H1 (cell line): ENCODE measurements at regions not wholly inside any gene's neighbourhood (a gene's known extent, or its start where the extent isn't known, plus 50 kb on each side); places are given as distances from the start of the nearest gene placed in this dataset.

Source experiments
- CTCF ChIA-PET: fragments of 300-600 bp; sonication (Branson Sonifier 250); formaldehyde crosslinking; loops from one replicate; lab custom pipeline; 2021; ENCODE audit not compliant: partially characterized antibody; lab: Charles Lee
- POLR2A ChIA-PET: fragments of 300-600 bp; sonication (Branson Sonifier 250); formaldehyde crosslinking; loops from one replicate; lab custom pipeline; 2021; ENCODE audit warnings: inconsistent platforms; ENCODE audit not compliant: partially characterized antibody; lab: Charles Lee
- DNase-seq, 2 experiments: peaks; one replicate each; pipeline versions ENCODE4 v3.0.0 to v3.0.0-alpha.2; 2010 to 2022; ENCODE audit warnings: low spot score in 2 of 2, low read depth in 1 of 2, mixed read lengths in 1 of 2
- FAIRE-seq: peaks from 2 replicates; lab custom pipeline; 2011; peaks lifted over from hg19 to GRCh38; lab: Jason Lieb, UNC
- H2AFZ ChIP-seq: 2 replicates; pipeline ENCODE4 v1.8.1; 2012; ENCODE audit warnings: low read length, inconsistent platforms
- H2AK5ac ChIP-seq: 2 replicates; pipeline ENCODE4 v1.6.1; 2013; ENCODE audit warnings: low read depth, low read length
- H2BK120ac ChIP-seq: replicated peaks from 2 replicates; pipeline ENCODE3; 2013; ENCODE audit warnings: low read depth, low read length, inconsistent platforms
- H2BK12ac ChIP-seq: 2 replicates; pipeline ENCODE4 v1.6.1; 2013; ENCODE audit warnings: low read depth, low read length
- H2BK15ac ChIP-seq: 2 replicates; pipeline ENCODE4 v1.6.1; 2013; ENCODE audit warnings: low read length
- H2BK20ac ChIP-seq: 2 replicates; pipeline ENCODE4 v1.6.1; 2013; ENCODE audit warnings: low read length
- H2BK5ac ChIP-seq: 2 replicates; pipeline ENCODE4 v1.6.1; 2013; ENCODE audit warnings: low read depth, low read length
- H3K14ac ChIP-seq: 2 replicates; pipeline ENCODE4 v1.6.1; 2013; ENCODE audit warnings: inconsistent platforms; ENCODE audit not compliant: insufficient read length
- H3K18ac ChIP-seq: 2 replicates; pipeline ENCODE4 v1.6.1; 2013; ENCODE audit warnings: low read length; ENCODE audit errors: extremely low read depth
- H3K23ac ChIP-seq: 2 replicates; pipeline ENCODE4 v1.6.1; 2013; ENCODE audit warnings: inconsistent platforms; ENCODE audit not compliant: insufficient read length
- H3K23me2 ChIP-seq: 2 replicates; pipeline ENCODE4 v1.6.1; 2013; ENCODE audit warnings: low read depth, low read length
- H3K27ac ChIP-seq: 2 replicates; pipeline ENCODE4 v1.6.1; 2011; ENCODE audit warnings: low read depth, low read length, inconsistent platforms
- H3K27me3 ChIP-seq, 4 experiments: replicated peaks in 1 of 4; 1 replicate in 1 of 4; 2 replicates in 3 of 4; pipeline versions ENCODE4 v1.6.1 to v1.8.1; 2011 to 2013; ENCODE audit warnings: low read length in 3 of 4, mild to moderate bottlenecking in 3 of 4, inconsistent platforms in 2 of 4, mixed read lengths in 2 of 4, moderate library complexity in 1 of 4; ENCODE audit not compliant: control insufficient read depth in 3 of 4, insufficient read depth in 3 of 4; ENCODE audit errors: extremely low read depth in 1 of 4
- H3K36me3 ChIP-seq, 4 experiments: 2 replicates each; pipeline versions ENCODE4 v1.6.1 to v1.8.1; 2011 to 2013; ENCODE audit warnings: mild to moderate bottlenecking in 4 of 4, low read length in 3 of 4, moderate library complexity in 2 of 4, control low read depth in 1 of 4, inconsistent platforms in 1 of 4; ENCODE audit not compliant: insufficient read depth in 4 of 4, control insufficient read depth in 2 of 4
- H3K4ac ChIP-seq: replicated peaks from 2 replicates; pipeline ENCODE3; 2013; ENCODE audit warnings: low read length, low read depth, mixed read lengths, inconsistent platforms; ENCODE audit not compliant: insufficient read length
- H3K4me1 ChIP-seq, 4 experiments: replicated peaks in 1 of 4; 1 replicate in 1 of 4; 2 replicates in 3 of 4; pipeline versions ENCODE4 v1.6.1 to v1.8.1; 2011 to 2013; ENCODE audit warnings: low read length in 3 of 4, inconsistent platforms in 2 of 4, mixed read lengths in 1 of 4; ENCODE audit not compliant: insufficient read depth in 4 of 4, control insufficient read depth in 3 of 4
- H3K4me2 ChIP-seq, 2 experiments: 2 replicates each; pipeline versions ENCODE4 v1.6.1 to v1.8.1; 2011 to 2013; ENCODE audit warnings: low read depth in 2 of 2, low read length in 2 of 2, control low read depth in 1 of 2, inconsistent platforms in 1 of 2, mild to moderate bottlenecking in 1 of 2; ENCODE audit not compliant: insufficient read depth in 1 of 2
- H3K4me3 ChIP-seq, 4 experiments: fragments of 200-600, 300-600 bp in 1 of 4; sonication (generic), shearing (Covaris generic), sonication (Bioruptor Twin) in 1 of 4; 2 replicates each; pipeline versions ENCODE4 v1.5.1 to v1.8.1; 2011 to 2016; ENCODE audit warnings: low read length in 4 of 4, low read depth in 3 of 4, control low read depth in 2 of 4, inconsistent platforms in 2 of 4, mild to moderate bottlenecking in 2 of 4, mixed read lengths in 1 of 4, moderate library complexity in 1 of 4; ENCODE audit not compliant: insufficient read depth in 2 of 4; ENCODE audit errors: extremely low read depth in 1 of 4
- H3K56ac ChIP-seq: replicated peaks from 2 replicates; pipeline ENCODE3; 2013; ENCODE audit warnings: low read depth, mild to moderate bottlenecking, mixed read lengths, low read length, inconsistent platforms; ENCODE audit not compliant: insufficient read length
- H3K79me1 ChIP-seq: 2 replicates; pipeline ENCODE4 v1.6.1; 2013; ENCODE audit warnings: low read depth, low read length, control low read depth
- H3K79me2 ChIP-seq, 2 experiments: 2 replicates each; pipeline versions ENCODE4 v1.6.1 to v1.8.1; 2012 to 2013; ENCODE audit warnings: low read length in 2 of 2, mild to moderate bottlenecking in 2 of 2, inconsistent platforms in 1 of 2; ENCODE audit not compliant: insufficient read depth in 2 of 2, control insufficient read depth in 1 of 2
- H3K9ac ChIP-seq, 4 experiments: replicated peaks in 1 of 4; 1 replicate in 1 of 4; 2 replicates in 3 of 4; pipeline versions ENCODE4 v1.6.1 to v1.8.1; 2011 to 2013; ENCODE audit warnings: low read depth in 3 of 4, low read length in 3 of 4, control low read depth in 2 of 4, mild to moderate bottlenecking in 2 of 4, moderate library complexity in 2 of 4, inconsistent platforms in 1 of 4; ENCODE audit errors: extremely low read depth in 1 of 4
- H3K9me3 ChIP-seq, 2 experiments: 2 replicates each; pipeline versions ENCODE4 v1.6.1 to v1.8.1; 2012 to 2013; ENCODE audit warnings: mild to moderate bottlenecking in 2 of 2, moderate library complexity in 2 of 2, control low read depth in 1 of 2, inconsistent platforms in 1 of 2, low read depth in 1 of 2, low read length in 1 of 2, mixed read lengths in 1 of 2; ENCODE audit not compliant: insufficient read depth in 2 of 2
- H4K20me1 ChIP-seq, 2 experiments: replicated peaks in 1 of 2; 2 replicates each; pipeline versions ENCODE3 to v1.8.1; 2011 to 2013; ENCODE audit warnings: inconsistent platforms in 2 of 2, low read length in 2 of 2, mild to moderate bottlenecking in 1 of 2; ENCODE audit not compliant: insufficient read depth in 2 of 2, control insufficient read depth in 1 of 2
- H4K5ac ChIP-seq: 2 replicates; pipeline ENCODE4 v1.6.1; 2013; ENCODE audit warnings: low read length, low read depth, mixed read lengths, inconsistent platforms; ENCODE audit not compliant: insufficient read length
- H4K8ac ChIP-seq: 2 replicates; pipeline ENCODE4 v1.8.0; 2013; ENCODE audit warnings: mild to moderate bottlenecking, moderate library complexity, low read length, inconsistent platforms; ENCODE audit not compliant: insufficient read depth; ENCODE audit errors: extremely low read depth
- H4K91ac ChIP-seq: replicated peaks from 2 replicates; pipeline ENCODE3; 2013; ENCODE audit warnings: low read length, mixed read lengths, inconsistent platforms; ENCODE audit not compliant: insufficient read length
- HDAC2 ChIP-seq, 2 experiments: fragments of 300-600 bp in 1 of 2; sonication (generic) in 1 of 2; IDR thresholded peaks; 2 replicates each; pipeline ENCODE4 v1.6.1; 2011 to 2012; ENCODE audit warnings: low read depth in 2 of 2, low read length in 2 of 2, mild to moderate bottlenecking in 2 of 2, moderate library complexity in 2 of 2, borderline replicate concordance in 1 of 2, inconsistent platforms in 1 of 2
- HDAC6 ChIP-seq: IDR thresholded peaks from one replicate; pipeline ENCODE4 v1.7.1; 2012; ENCODE audit warnings: low read depth, mild to moderate bottlenecking, inconsistent platforms, low read length, moderate library complexity
- JUN ChIP-seq: IDR thresholded peaks from 2 replicates; pipeline ENCODE4 v1.6.1; 2011; ENCODE audit warnings: low read depth, mild to moderate bottlenecking, improper control_type of control experiment, low read length
- RXRA ChIP-seq: IDR thresholded peaks from 2 replicates; pipeline ENCODE4 v1.6.1; 2011; ENCODE audit warnings: low read depth, mild to moderate bottlenecking, low read length, moderate library complexity; ENCODE audit not compliant: insufficient read depth
- SAP30 ChIP-seq: fragments of 300-600 bp; sonication (generic); IDR thresholded peaks from 2 replicates; pipeline ENCODE4 v1.7.1; 2012; ENCODE audit warnings: low read length, moderate library complexity, mild to moderate bottlenecking, inconsistent platforms; ENCODE audit not compliant: insufficient read depth, insufficient replicate concordance
- SIN3A ChIP-seq, 2 experiments: IDR thresholded peaks in 1 of 2; conservative IDR thresholded peaks in 1 of 2; 2 replicates each; pipeline ENCODE4 v1.6.1; 2011 to 2012; ENCODE audit warnings: low read length in 2 of 2, improper control_type of control experiment in 1 of 2, low read depth in 1 of 2, mild to moderate bottlenecking in 1 of 2
- SUZ12 ChIP-seq: fragments of 200-600 bp; sonication (generic); IDR thresholded peaks from 2 replicates; pipeline ENCODE4 v1.6.1; 2012; ENCODE audit warnings: mild to moderate bottlenecking, inconsistent platforms, low read length, moderate library complexity, mixed read lengths
- WGBS, 2 experiments: shearing (Covaris generic) in 1 of 2; methylation state at CpG; one replicate each; pipeline versions ENCODE4 v1.1.6 to v1.1.7; 2013 to 2015; ENCODE audit warnings: low lambda C conversion rate in 2 of 2, mixed read lengths in 2 of 2, inconsistent platforms in 1 of 2, low coverage in 1 of 2, missing lambda C conversion rate in 1 of 2; ENCODE audit not compliant: insufficient replicate concordance in 2 of 2, insufficient coverage in 1 of 2, insufficient read length in 1 of 2; ENCODE audit errors: extremely low coverage in 1 of 2, missing lambda C conversion rate in 1 of 2; 5-methylcytosine and 5-hydroxymethylcytosine counted together

DNA sequence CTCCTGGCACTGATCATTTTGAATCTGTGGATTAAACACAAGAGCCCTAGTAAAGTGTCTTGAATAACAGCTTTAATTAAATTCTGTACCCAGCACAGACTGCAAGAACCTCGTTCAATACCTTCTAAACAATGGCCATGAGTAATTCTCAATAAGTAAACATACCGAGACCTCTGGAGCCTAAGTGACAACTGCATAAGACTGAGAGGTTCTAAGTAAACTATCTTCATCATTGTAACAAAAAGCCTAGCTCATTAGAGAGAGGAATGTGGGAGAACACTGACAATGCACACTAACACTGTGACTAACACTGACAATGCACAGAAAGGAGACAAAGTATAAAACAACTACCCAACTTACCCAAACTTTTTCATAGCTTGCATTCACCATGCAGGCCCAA is 117.4 kb downstream of the ELAPOR2 start:
- Histone ChIP-seq H3K79me2 (no peaks in the 10 kb centered on the region), H3K27me3 (no peaks in the 10 kb centered on the region), H3K4me2 (no peak overlapping the region), H2AK5ac (no peak overlapping the region), H2BK20ac (no peak overlapping the region), H2BK15ac (no peak overlapping the region), H3K4me1 (0 out of 7 replicates have a peak, but pooled peaks cover 0 to 2% (median 0%) of the 10 kb centered on the region in 4 experiments), H3K36me3 (peaks cover 0 to 14% (median 8%) of the 10 kb centered on the region in 4 experiments; a peak in 6 of 8 replicates), H3K18ac (no peak overlapping the region), H3K79me1 (no peaks in the 10 kb centered on the region), H2BK5ac (no peak overlapping the region), H3K27ac (no peak overlapping the region), H2BK12ac (no peak overlapping the region), H3K4ac (no peak overlapping the region), H3K4me3 (no peak overlapping the region), H3K9ac (no peak overlapping the region), H2AFZ (no peak overlapping the region), H4K20me1 (no peaks in the 10 kb centered on the region), H4K91ac (no peak overlapping the region), H3K9me3 (no peaks in the 10 kb centered on the region), H4K8ac (no peak overlapping the region), H3K14ac (no peak overlapping the region), H3K23ac (no peak overlapping the region), H3K23me2 (no peaks in the 10 kb centered on the region), H3K56ac (no peak overlapping the region), H4K5ac (no peak overlapping the region), H2BK120ac (no peak overlapping the region)
- WGBS, 2 experiments: 90% methylated on average over 2 of the region's 2 CpGs; no CpG with 5 or more reads in 1 of the 2 experiments
- TF ChIP-seq HDAC6 (no peak), SIN3A (conservative IDR thresholded peaks at IDR 0.05 in 1 of 2, IDR thresholded peaks at IDR 0.05 in 1 of 2; ENCODE audit: low read depth in 1 of 2, low read length in 2 of 2) (no peak), JUN (no peak), RXRA (no peak), HDAC2 (IDR thresholded peaks at IDR 0.05; ENCODE audit: borderline replicate concordance in 1 of 2, low read depth in 2 of 2, low read length in 2 of 2) (no peak), SUZ12 (no peak), SAP30 (no peak)
- ChIA-PET CTCF (interaction anchor here (0.8 to 4.4 kb wide), 12 partner anchors 8 to 221 kb away, joined by 3 to 44 read pairs (median 4); no protein-coding TSS in a partner anchor), POLR2A (no interaction called here)
- FAIRE-seq: no peak
- DNase-seq: no peak
